WTC11 (cell line): ENCODE measurements at regions not wholly inside any gene's neighbourhood (a gene's known extent, or its start where the extent isn't known, plus 50 kb on each side); places are given as distances from the start of the nearest gene placed in this dataset.

Source experiments
- ATAC-seq: fragments of 200-7000 bp; cut with Tn5 transposase; 2 replicates; pipeline ENCODE4 v1.10.0; 2021; ENCODE audit warnings: mild to moderate bottlenecking, moderate library complexity
- CTCF ChIA-PET: fragments of 300-600 bp; sonication (Branson Sonifier 250); formaldehyde crosslinking; loops from one replicate; lab custom pipeline; 2021; ENCODE audit warnings: antibody characterized with exemption; lab: Charles Lee
- POLR2A ChIA-PET: fragments of 350-600 bp; sonication (Branson Sonifier 250); formaldehyde crosslinking; loops from one replicate; lab custom pipeline; 2021; ENCODE audit warnings: antibody characterized with exemption; lab: Charles Lee
- DNase-seq: peaks from one replicate; pipeline ENCODE4 v3.0.0; 2021; ENCODE audit warnings: low spot score
- H3K27ac Mint-ChIP-seq: 2 replicates; pipeline ENCODE4 v1.8.0; 2021; ENCODE audit warnings: mixed read lengths
- H3K27me3 Mint-ChIP-seq: 2 replicates; pipeline ENCODE4 v1.8.0; 2021; ENCODE audit warnings: low read depth, mild to moderate bottlenecking, moderate library complexity, mixed read lengths
- H3K36me3 Mint-ChIP-seq: 2 replicates; pipeline ENCODE4 v1.8.0; 2021; ENCODE audit warnings: mixed read lengths
- H3K4me1 Mint-ChIP-seq: 2 replicates; pipeline ENCODE4 v1.8.0; 2022; ENCODE audit warnings: mixed read lengths
- H3K4me3 Mint-ChIP-seq: 2 replicates; pipeline ENCODE4 v1.8.0; 2021; ENCODE audit warnings: mild to moderate bottlenecking, moderate library complexity, mixed read lengths
- H3K9me3 Mint-ChIP-seq: 2 replicates; pipeline ENCODE4 v1.8.0; 2021; ENCODE audit warnings: mixed read lengths
- ATF1 ChIP-seq: sonication (generic); formaldehyde crosslinking; IDR thresholded peaks from 2 replicates; pipeline ENCODE4 v1.8.1; 2023; ENCODE audit warnings: mild to moderate bottlenecking, moderate library complexity, missing genetic modification reagents
- ELF4 ChIP-seq: sonication (generic); formaldehyde crosslinking; IDR thresholded peaks from 2 replicates; pipeline ENCODE4 v1.8.1; 2022; ENCODE audit warnings: low read depth, mild to moderate bottlenecking, moderate library complexity, missing genetic modification reagents
- ESRRA ChIP-seq: sonication (generic); formaldehyde crosslinking; IDR thresholded peaks from 2 replicates; pipeline ENCODE4 v1.8.1; 2022; ENCODE audit warnings: mild to moderate bottlenecking, missing genetic modification reagents, borderline replicate concordance
- ETV6 ChIP-seq: sonication (generic); formaldehyde crosslinking; IDR thresholded peaks from 2 replicates; pipeline ENCODE4 v1.8.1; 2022; ENCODE audit warnings: mild to moderate bottlenecking, missing genetic modification reagents
- FOXJ3 ChIP-seq: sonication (generic); formaldehyde crosslinking; IDR thresholded peaks from 2 replicates; pipeline ENCODE4 v1.9.0; 2021; ENCODE audit warnings: missing genetic modification reagents, mild to moderate bottlenecking, borderline replicate concordance
- FOXK1 ChIP-seq: sonication (generic); formaldehyde crosslinking; IDR thresholded peaks from 2 replicates; pipeline ENCODE4 v1.8.0; 2022; ENCODE audit warnings: mild to moderate bottlenecking, moderate library complexity, missing genetic modification reagents
- GABPB1 ChIP-seq: sonication (generic); formaldehyde crosslinking; IDR thresholded peaks from 2 replicates; pipeline ENCODE4 v1.8.1; 2023; ENCODE audit warnings: mild to moderate bottlenecking, missing genetic modification reagents
- MYBL2 ChIP-seq: sonication (generic); formaldehyde crosslinking; IDR thresholded peaks from 2 replicates; pipeline ENCODE4 v1.8.1; 2023; ENCODE audit warnings: mild to moderate bottlenecking, moderate library complexity, missing genetic modification reagents
- RELA ChIP-seq: sonication (generic); formaldehyde crosslinking; IDR thresholded peaks from 2 replicates; pipeline ENCODE4 v1.8.1; 2022; ENCODE audit warnings: missing genetic modification reagents, mild to moderate bottlenecking, borderline replicate concordance
- RORB ChIP-seq: fragments of 250-450 bp; sonication (Bioruptor Pico); IDR thresholded peaks from 2 replicates; pipeline ENCODE4 v1.9.0; 2021; ENCODE audit warnings: mild to moderate bottlenecking
- SMAD3 ChIP-seq: sonication (generic); formaldehyde crosslinking; IDR thresholded peaks from 2 replicates; pipeline ENCODE4 v1.8.0; 2022; ENCODE audit warnings: missing genetic modification reagents, mild to moderate bottlenecking, borderline replicate concordance
- TEAD4 ChIP-seq: sonication (generic); formaldehyde crosslinking; IDR thresholded peaks from 2 replicates; pipeline ENCODE4 v1.8.0; 2022; ENCODE audit warnings: mild to moderate bottlenecking, missing genetic modification reagents
- ZNF416 ChIP-seq: fragments of 250-450 bp; sonication (Bioruptor Pico); IDR thresholded peaks from 2 replicates; pipeline ENCODE4 v1.9.0; 2021; ENCODE audit warnings: mild to moderate bottlenecking, inconsistent platforms
- TF ChIP-seq, protein P1 (sequence below): sonication (generic); formaldehyde crosslinking; IDR thresholded peaks from 2 replicates; pipeline ENCODE4 v1.8.0; 2022; ENCODE audit warnings: mild to moderate bottlenecking, missing genetic modification reagents
- TF ChIP-seq, protein P2 (sequence below): sonication (generic); formaldehyde crosslinking; IDR thresholded peaks from 2 replicates; pipeline ENCODE4 v1.8.0; 2022; ENCODE audit warnings: mild to moderate bottlenecking, missing genetic modification reagents
- TF ChIP-seq, protein P3 (sequence below): sonication (generic); formaldehyde crosslinking; IDR thresholded peaks from 2 replicates; pipeline ENCODE4 v1.8.0; 2023; ENCODE audit warnings: missing genetic modification reagents, mild to moderate bottlenecking, borderline replicate concordance
- TF ChIP-seq, protein P4 (sequence below): sonication (generic); formaldehyde crosslinking; IDR thresholded peaks from 2 replicates; pipeline ENCODE4 v1.8.0; 2023; ENCODE audit warnings: mild to moderate bottlenecking, missing genetic modification reagents
- TF ChIP-seq, protein P5 (sequence below): sonication (generic); formaldehyde crosslinking; IDR thresholded peaks from 2 replicates; pipeline ENCODE4 v1.8.1; 2023; ENCODE audit warnings: mild to moderate bottlenecking, missing genetic modification reagents, moderate library complexity
- TF ChIP-seq, protein P6 (sequence below): sonication (generic); formaldehyde crosslinking; IDR thresholded peaks from 2 replicates; pipeline ENCODE4 v1.8.0; 2022; ENCODE audit warnings: missing genetic modification reagents

DNA sequence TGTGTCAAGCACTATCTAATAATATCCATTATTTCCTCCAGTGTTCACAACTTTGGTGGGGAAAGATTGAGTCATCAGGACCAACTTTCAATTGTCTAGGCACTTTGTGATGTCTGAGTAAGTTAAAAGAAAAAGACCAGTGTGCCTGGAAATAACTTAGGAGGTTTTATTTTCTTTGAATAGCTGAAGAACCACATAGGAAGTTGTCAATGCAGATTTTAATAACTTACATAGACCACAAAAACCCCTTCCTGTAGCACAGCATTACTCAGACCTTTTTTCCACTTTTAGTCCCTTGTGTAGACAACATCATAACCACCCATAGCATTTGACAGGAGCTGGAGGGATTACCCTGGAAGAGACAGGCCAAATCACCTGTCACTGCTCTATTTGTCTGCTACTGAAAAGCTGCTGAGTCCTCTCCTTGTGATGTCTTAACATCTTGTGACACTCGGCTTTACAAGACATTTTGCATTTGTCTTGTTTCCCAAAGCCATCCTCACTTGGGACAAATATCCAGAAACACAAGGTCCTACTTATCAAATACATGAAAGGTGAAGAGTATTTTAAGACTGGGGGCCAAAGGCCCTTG lies 241.5 kb upstream of the PTER start (continued):
- TF ChIP-seq, protein P1, sequence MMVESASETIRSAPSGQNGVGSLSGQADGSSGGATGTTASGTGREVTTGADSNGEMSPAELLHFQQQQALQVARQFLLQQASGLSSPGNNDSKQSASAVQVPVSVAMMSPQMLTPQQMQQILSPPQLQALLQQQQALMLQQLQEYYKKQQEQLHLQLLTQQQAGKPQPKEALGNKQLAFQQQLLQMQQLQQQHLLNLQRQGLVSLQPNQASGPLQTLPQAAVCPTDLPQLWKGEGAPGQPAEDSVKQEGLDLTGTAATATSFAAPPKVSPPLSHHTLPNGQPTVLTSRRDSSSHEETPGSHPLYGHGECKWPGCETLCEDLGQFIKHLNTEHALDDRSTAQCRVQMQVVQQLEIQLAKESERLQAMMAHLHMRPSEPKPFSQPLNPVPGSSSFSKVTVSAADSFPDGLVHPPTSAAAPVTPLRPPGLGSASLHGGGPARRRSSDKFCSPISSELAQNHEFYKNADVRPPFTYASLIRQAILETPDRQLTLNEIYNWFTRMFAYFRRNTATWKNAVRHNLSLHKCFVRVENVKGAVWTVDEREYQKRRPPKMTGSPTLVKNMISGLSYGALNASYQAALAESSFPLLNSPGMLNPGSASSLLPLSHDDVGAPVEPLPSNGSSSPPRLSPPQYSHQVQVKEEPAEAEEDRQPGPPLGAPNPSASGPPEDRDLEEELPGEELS (CRISPR knock-in tag) = no peak
- TF ChIP-seq, protein P2, sequence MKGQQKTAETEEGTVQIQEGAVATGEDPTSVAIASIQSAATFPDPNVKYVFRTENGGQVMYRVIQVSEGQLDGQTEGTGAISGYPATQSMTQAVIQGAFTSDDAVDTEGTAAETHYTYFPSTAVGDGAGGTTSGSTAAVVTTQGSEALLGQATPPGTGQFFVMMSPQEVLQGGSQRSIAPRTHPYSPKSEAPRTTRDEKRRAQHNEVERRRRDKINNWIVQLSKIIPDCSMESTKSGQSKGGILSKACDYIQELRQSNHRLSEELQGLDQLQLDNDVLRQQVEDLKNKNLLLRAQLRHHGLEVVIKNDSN (CRISPR knock-in tag) = no peak
- TF ChIP-seq RORB (CRISPR knock-in tag) (no peak), ELF4 (CRISPR knock-in tag) (no peak), RELA (CRISPR knock-in tag) (no peak)
- TF ChIP-seq, protein P3, sequence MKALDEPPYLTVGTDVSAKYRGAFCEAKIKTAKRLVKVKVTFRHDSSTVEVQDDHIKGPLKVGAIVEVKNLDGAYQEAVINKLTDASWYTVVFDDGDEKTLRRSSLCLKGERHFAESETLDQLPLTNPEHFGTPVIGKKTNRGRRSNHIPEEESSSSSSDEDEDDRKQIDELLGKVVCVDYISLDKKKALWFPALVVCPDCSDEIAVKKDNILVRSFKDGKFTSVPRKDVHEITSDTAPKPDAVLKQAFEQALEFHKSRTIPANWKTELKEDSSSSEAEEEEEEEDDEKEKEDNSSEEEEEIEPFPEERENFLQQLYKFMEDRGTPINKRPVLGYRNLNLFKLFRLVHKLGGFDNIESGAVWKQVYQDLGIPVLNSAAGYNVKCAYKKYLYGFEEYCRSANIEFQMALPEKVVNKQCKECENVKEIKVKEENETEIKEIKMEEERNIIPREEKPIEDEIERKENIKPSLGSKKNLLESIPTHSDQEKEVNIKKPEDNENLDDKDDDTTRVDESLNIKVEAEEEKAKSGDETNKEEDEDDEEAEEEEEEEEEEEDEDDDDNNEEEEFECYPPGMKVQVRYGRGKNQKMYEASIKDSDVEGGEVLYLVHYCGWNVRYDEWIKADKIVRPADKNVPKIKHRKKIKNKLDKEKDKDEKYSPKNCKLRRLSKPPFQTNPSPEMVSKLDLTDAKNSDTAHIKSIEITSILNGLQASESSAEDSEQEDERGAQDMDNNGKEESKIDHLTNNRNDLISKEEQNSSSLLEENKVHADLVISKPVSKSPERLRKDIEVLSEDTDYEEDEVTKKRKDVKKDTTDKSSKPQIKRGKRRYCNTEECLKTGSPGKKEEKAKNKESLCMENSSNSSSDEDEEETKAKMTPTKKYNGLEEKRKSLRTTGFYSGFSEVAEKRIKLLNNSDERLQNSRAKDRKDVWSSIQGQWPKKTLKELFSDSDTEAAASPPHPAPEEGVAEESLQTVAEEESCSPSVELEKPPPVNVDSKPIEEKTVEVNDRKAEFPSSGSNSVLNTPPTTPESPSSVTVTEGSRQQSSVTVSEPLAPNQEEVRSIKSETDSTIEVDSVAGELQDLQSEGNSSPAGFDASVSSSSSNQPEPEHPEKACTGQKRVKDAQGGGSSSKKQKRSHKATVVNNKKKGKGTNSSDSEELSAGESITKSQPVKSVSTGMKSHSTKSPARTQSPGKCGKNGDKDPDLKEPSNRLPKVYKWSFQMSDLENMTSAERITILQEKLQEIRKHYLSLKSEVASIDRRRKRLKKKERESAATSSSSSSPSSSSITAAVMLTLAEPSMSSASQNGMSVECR (CRISPR knock-in tag) = no peak
- TF ChIP-seq, all 79 proteins: peak for 0

DNA sequence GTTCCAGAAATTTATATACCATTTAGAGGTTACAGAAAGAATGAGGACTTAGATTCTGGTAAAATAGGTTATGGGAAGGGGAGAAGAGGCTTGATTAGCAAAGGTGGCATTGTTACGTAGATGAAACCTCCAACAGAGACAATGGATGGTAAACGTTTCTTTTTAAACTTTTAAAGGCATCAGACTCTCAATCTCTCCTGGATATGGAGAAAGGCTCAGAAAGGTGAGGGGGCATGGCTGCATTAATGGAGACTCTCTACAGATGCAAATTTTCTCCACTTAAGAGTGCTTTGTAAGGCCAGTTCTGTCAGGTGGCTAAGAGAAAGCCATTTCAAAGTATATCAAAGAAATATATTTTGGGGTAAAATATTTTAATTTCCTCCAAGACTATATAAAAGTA lies 240.9 kb upstream of the PTER start:
- CTCF ChIA-PET = interaction anchor here (0.5 kb wide), 1 partner anchor 297 kb away, joined by 3 read pairs; no protein-coding TSS in a partner anchor
- ATAC-seq (peak; percentile 92), DNase-seq (no peak)
- TF ChIP-seq MYBL2 (CRISPR knock-in tag) (no peak), TEAD4 (no peak), FOXK1 (CRISPR knock-in tag) (no peak), ATF1 (CRISPR knock-in tag) (no peak), ZNF416 (no peak), ESRRA (CRISPR knock-in tag) (no peak), ETV6 (CRISPR knock-in tag) (no peak), SMAD3 (no peak), FOXJ3 (CRISPR knock-in tag) (no peak), ELF4 (CRISPR knock-in tag) (no peak), GABPB1 (CRISPR knock-in tag) (no peak)
- TF ChIP-seq, protein P4, sequence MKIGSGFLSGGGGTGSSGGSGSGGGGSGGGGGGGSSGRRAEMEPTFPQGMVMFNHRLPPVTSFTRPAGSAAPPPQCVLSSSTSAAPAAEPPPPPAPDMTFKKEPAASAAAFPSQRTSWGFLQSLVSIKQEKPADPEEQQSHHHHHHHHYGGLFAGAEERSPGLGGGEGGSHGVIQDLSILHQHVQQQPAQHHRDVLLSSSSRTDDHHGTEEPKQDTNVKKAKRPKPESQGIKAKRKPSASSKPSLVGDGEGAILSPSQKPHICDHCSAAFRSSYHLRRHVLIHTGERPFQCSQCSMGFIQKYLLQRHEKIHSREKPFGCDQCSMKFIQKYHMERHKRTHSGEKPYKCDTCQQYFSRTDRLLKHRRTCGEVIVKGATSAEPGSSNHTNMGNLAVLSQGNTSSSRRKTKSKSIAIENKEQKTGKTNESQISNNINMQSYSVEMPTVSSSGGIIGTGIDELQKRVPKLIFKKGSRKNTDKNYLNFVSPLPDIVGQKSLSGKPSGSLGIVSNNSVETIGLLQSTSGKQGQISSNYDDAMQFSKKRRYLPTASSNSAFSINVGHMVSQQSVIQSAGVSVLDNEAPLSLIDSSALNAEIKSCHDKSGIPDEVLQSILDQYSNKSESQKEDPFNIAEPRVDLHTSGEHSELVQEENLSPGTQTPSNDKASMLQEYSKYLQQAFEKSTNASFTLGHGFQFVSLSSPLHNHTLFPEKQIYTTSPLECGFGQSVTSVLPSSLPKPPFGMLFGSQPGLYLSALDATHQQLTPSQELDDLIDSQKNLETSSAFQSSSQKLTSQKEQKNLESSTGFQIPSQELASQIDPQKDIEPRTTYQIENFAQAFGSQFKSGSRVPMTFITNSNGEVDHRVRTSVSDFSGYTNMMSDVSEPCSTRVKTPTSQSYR = no peak
- TF ChIP-seq, protein P1 (CRISPR knock-in tag) = no peak
- TF ChIP-seq, protein P5, sequence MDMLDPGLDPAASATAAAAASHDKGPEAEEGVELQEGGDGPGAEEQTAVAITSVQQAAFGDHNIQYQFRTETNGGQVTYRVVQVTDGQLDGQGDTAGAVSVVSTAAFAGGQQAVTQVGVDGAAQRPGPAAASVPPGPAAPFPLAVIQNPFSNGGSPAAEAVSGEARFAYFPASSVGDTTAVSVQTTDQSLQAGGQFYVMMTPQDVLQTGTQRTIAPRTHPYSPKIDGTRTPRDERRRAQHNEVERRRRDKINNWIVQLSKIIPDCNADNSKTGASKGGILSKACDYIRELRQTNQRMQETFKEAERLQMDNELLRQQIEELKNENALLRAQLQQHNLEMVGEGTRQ (CRISPR knock-in tag) = no peak
- TF ChIP-seq, protein P6, sequence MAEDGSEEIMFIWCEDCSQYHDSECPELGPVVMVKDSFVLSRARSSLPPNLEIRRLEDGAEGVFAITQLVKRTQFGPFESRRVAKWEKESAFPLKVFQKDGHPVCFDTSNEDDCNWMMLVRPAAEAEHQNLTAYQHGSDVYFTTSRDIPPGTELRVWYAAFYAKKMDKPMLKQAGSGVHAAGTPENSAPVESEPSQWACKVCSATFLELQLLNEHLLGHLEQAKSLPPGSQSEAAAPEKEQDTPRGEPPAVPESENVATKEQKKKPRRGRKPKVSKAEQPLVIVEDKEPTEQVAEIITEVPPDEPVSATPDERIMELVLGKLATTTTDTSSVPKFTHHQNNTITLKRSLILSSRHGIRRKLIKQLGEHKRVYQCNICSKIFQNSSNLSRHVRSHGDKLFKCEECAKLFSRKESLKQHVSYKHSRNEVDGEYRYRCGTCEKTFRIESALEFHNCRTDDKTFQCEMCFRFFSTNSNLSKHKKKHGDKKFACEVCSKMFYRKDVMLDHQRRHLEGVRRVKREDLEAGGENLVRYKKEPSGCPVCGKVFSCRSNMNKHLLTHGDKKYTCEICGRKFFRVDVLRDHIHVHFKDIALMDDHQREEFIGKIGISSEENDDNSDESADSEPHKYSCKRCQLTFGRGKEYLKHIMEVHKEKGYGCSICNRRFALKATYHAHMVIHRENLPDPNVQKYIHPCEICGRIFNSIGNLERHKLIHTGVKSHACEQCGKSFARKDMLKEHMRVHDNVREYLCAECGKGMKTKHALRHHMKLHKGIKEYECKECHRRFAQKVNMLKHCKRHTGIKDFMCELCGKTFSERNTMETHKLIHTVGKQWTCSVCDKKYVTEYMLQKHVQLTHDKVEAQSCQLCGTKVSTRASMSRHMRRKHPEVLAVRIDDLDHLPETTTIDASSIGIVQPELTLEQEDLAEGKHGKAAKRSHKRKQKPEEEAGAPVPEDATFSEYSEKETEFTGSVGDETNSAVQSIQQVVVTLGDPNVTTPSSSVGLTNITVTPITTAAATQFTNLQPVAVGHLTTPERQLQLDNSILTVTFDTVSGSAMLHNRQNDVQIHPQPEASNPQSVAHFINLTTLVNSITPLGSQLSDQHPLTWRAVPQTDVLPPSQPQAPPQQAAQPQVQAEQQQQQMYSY = no peak
- Mint-ChIP-seq H3K27ac (peak overlapping the region; percentile 97), H3K4me1 (peaks cover 65% of the 10 kb centered on the region), H3K9me3 (peaks cover 45% of the 10 kb centered on the region), H3K36me3 (peaks cover 42% of the 10 kb centered on the region), H3K4me3 (peak overlapping the region; percentile 34), H3K27me3 (no peaks in the 10 kb centered on the region; the same call in 1 of the 2 replicates)
- POLR2A ChIA-PET = no interaction called here
